HG03342 (cell line): ENCODE measurements at regions not wholly inside any gene's neighbourhood (a gene's known extent, or its start where the extent isn't known, plus 50 kb on each side); places are given as distances from the start of the nearest gene placed in this dataset.

Experiments used
- ATAC-seq: cut with Tn5 transposase; IDR thresholded peaks from one replicate; pipeline ENCODE4 v1.9.1; 2021; ENCODE audit warnings: mild to moderate bottlenecking, moderate library complexity; ENCODE audit not compliant: unreplicated experiment

GRCh38 chr10:131698986-131699385 lies 201.8 kb upstream of the PPP2R2D start:
- ATAC-seq: no peak

- no peak for ATAC-seq
Measured at GRCh38 chr10:131700032-131700431, 200.8 kb upstream of the PPP2R2D start.

- no peak for ATAC-seq
Measured at GRCh38 chr10:131700506-131700905, 200.3 kb upstream of the PPP2R2D start.

GRCh38 chr10:131701131-131701947 lies 199.5 kb upstream of the PPP2R2D start:
- no peak for ATAC-seq

GRCh38 chr10:131702531-131703356 lies 198.1 kb upstream of the PPP2R2D start:
- no peak for ATAC-seq

- no peak for ATAC-seq
Measured at GRCh38 chr10:131703541-131703940, 197.3 kb upstream of the PPP2R2D start.

GRCh38 chr10:131703941-131704340 lies 196.9 kb upstream of the PPP2R2D start:
- no peak for ATAC-seq

GRCh38 chr10:131706476-131706875 lies 194.3 kb upstream of the PPP2R2D start:
- ATAC-seq: no peak

GRCh38 chr10:131706952-131707351 lies 193.9 kb upstream of the PPP2R2D start:
- ATAC-seq: no peak

GRCh38 chr10:131708225-131708880 lies 192.5 kb upstream of the PPP2R2D start:
- no peak for ATAC-seq

GRCh38 chr10:131710142-131710861 lies 190.5 kb upstream of the PPP2R2D start:
- no peak for ATAC-seq

GRCh38 chr10:131722121-131722520 lies 178.7 kb upstream of the PPP2R2D start:
- ATAC-seq: no peak

- ATAC-seq: no peak
Measured at GRCh38 chr10:131722525-131723264, 178.1 kb upstream of the PPP2R2D start.

GRCh38 chr10:131723297-131724168 lies 177.3 kb upstream of the PPP2R2D start:
- ATAC-seq: no peak

GRCh38 chr10:131724169-131724545 lies 176.7 kb upstream of the PPP2R2D start:
- no peak for ATAC-seq

GRCh38 chr10:131724891-131725580 lies 175.8 kb upstream of the PPP2R2D start:
- no peak for ATAC-seq

GRCh38 chr10:131725581-131726069 lies 175.2 kb upstream of the PPP2R2D start:
- no peak for ATAC-seq

- ATAC-seq: no peak
Measured at GRCh38 chr10:131726076-131726880, 174.5 kb upstream of the PPP2R2D start.
